ENCODE measurements at regions not wholly inside any gene's neighbourhood (a gene's known extent, or its start where the extent isn't known, plus 50 kb on each side); places are given as distances from the start of the nearest gene placed in this dataset.
A peak's percentile ranks its signal among the peaks of the same experiment; 100 is the strongest.

- in situ Hi-C loops (cut with MboI; ENCODE audit: low pct_unique_long_range_greater_than_20kb in 2 of 9, low sequenced_read_pairs in 9 of 9, unreplicated experiment in 9 of 9): no loop called here
- no peak overlapping the region for H3K4me3 ChIP-seq
- peak in 3 of 8 experiments; percentile 79 to 100 (median 98) for ATAC-seq (replicated peaks in 6 of 8)
- WGBS, 10 experiments: 4 to 80% (median 55%) methylated on average over 1 to 6 of the region's 6 CpGs
- no peak overlapping the region for H3K27ac ChIP-seq
- peaks cover 0 to 7% of the 10 kb centered on the region in 2 donors for H3K4me1 ChIP-seq (replicated peaks in 1 of 2)
These were observed 86.1 kb downstream of the RTP4 start for GRCh38 chr3:187454085-187454815.

GRCh38 chr3:187450431-187451190 lies 82.4 kb downstream of the RTP4 start:
- in situ Hi-C loops (cut with MboI; ENCODE audit: low pct_unique_long_range_greater_than_20kb in 2 of 9, low sequenced_read_pairs in 9 of 9, unreplicated experiment in 9 of 9): no loop called here
- no peak overlapping the region for H3K4me3 ChIP-seq
- peaks cover 1 to 6% of the 10 kb centered on the region in 2 donors for H3K4me1 ChIP-seq (replicated peaks in 1 of 2)
- no peak overlapping the region for H3K27ac ChIP-seq
- WGBS, 10 experiments: 27 to 75% (median 49%) methylated on average over 2 to 7 of the region's 7 CpGs
- peak in 2 of 8 experiments; percentile 28 to 45 for ATAC-seq (replicated peaks in 6 of 8)

- Histone ChIP-seq H3K4me1 (replicated peaks in 1 of 2) (peaks cover 7% of the 10 kb centered on the region in 2 donors), H3K27ac (no peak overlapping the region), H3K4me3 (no peak overlapping the region)
- in situ Hi-C loops (cut with MboI; ENCODE audit: low pct_unique_long_range_greater_than_20kb in 2 of 9, low sequenced_read_pairs in 9 of 9, unreplicated experiment in 9 of 9): no loop called here
- ATAC-seq (replicated peaks in 6 of 8): no peak
- WGBS, 10 experiments: 43 to 100% (median 91%) methylated on average over 1 of the region's 1 CpG; no CpG with 5 or more reads in 4 of the 10 experiments
These were observed 80.5 kb downstream of the RTP4 start for GRCh38 chr3:187448674-187449073.

- no peak overlapping the region for H3K4me3 ChIP-seq
- H3K4me1 ChIP-seq (replicated peaks in 1 of 2): peaks cover 7% of the 10 kb centered on the region in 2 donors
- no peak for ATAC-seq (replicated peaks in 6 of 8)
- no peak overlapping the region for H3K27ac ChIP-seq
- in situ Hi-C loops (cut with MboI; ENCODE audit: low pct_unique_long_range_greater_than_20kb in 2 of 9, low sequenced_read_pairs in 9 of 9, unreplicated experiment in 9 of 9): no loop called here
- WGBS, 10 experiments: 14 to 100% (median 92%) methylated on average over 1 to 3 of the region's 3 CpGs; no CpG with 5 or more reads in 2 of the 10 experiments
These were observed 79.6 kb downstream of the RTP4 start for GRCh38 chr3:187447737-187448136.

- no peak overlapping the region for H3K4me3 ChIP-seq
- ATAC-seq (replicated peaks in 6 of 8): peak in 5 of 8 experiments; percentile 49 to 79 (median 65)
- 20 to 70% (median 38%) methylated on average over 1 to 2 of the region's 2 CpGs; no CpG with 5 or more reads in 4 of the 10 experiments for WGBS, 10 experiments
These were observed 77.2 kb downstream of the RTP4 start for GRCh38 chr3:187445356-187445755.

GRCh38 chr3:187434524-187434923 lies 66.3 kb downstream of the RTP4 start:
- WGBS, 10 experiments: 0 to 100% (median 76%) methylated on average over 1 to 2 of the region's 2 CpGs; no CpG with 5 or more reads in 2 of the 10 experiments

More at GRCh38 chr3:187445356-187445755, 77.2 kb downstream of the RTP4 start:
- in situ Hi-C loops (cut with MboI; ENCODE audit: low pct_unique_long_range_greater_than_20kb in 2 of 9, low sequenced_read_pairs in 9 of 9, unreplicated experiment in 9 of 9): no loop called here
- Histone ChIP-seq H3K4me1 (replicated peaks in 1 of 2) (peaks cover 2 to 7% of the 10 kb centered on the region in 2 donors), H3K27ac (no peak overlapping the region)

GRCh38 chr3:187430576-187430975 lies 62.4 kb downstream of the RTP4 start:
- no peak for ATAC-seq (replicated peaks in 6 of 8)
- H3K4me1 ChIP-seq (replicated peaks in 1 of 2): no peaks in the 10 kb centered on the region
- H3K4me3 ChIP-seq: no peak overlapping the region
- in situ Hi-C loops (cut with MboI; ENCODE audit: low pct_unique_long_range_greater_than_20kb in 2 of 9, low sequenced_read_pairs in 9 of 9, unreplicated experiment in 9 of 9): no loop called here
- WGBS, 10 experiments: 0 to 84% (median 62%) methylated on average over 2 to 4 of the region's 5 CpGs; no CpG with 5 or more reads in 5 of the 10 experiments
- H3K27ac ChIP-seq: no peak overlapping the region

More at GRCh38 chr3:187434524-187434923, 66.3 kb downstream of the RTP4 start:
- no peak for ATAC-seq (replicated peaks in 6 of 8)
- Histone ChIP-seq H3K27ac (no peak overlapping the region), H3K4me1 (replicated peaks in 1 of 2) (no peaks in the 10 kb centered on the region), H3K4me3 (no peak overlapping the region)
- in situ Hi-C loops (cut with MboI; ENCODE audit: low pct_unique_long_range_greater_than_20kb in 2 of 9, low sequenced_read_pairs in 9 of 9, unreplicated experiment in 9 of 9): no loop called here

Measured in motor neuron (in vitro differentiated cells).